NCI-H345 (cell line): ENCODE measurements at regions not wholly inside any gene's neighbourhood (a gene's known extent, or its start where the extent isn't known, plus 50 kb on each side); places are given as distances from the start of the nearest gene placed in this dataset.

ENCODE experiments used
- DNase-seq: peaks from one replicate; lab custom pipeline; 2025; lab: John Stamatoyannopoulos, UW

DNA sequence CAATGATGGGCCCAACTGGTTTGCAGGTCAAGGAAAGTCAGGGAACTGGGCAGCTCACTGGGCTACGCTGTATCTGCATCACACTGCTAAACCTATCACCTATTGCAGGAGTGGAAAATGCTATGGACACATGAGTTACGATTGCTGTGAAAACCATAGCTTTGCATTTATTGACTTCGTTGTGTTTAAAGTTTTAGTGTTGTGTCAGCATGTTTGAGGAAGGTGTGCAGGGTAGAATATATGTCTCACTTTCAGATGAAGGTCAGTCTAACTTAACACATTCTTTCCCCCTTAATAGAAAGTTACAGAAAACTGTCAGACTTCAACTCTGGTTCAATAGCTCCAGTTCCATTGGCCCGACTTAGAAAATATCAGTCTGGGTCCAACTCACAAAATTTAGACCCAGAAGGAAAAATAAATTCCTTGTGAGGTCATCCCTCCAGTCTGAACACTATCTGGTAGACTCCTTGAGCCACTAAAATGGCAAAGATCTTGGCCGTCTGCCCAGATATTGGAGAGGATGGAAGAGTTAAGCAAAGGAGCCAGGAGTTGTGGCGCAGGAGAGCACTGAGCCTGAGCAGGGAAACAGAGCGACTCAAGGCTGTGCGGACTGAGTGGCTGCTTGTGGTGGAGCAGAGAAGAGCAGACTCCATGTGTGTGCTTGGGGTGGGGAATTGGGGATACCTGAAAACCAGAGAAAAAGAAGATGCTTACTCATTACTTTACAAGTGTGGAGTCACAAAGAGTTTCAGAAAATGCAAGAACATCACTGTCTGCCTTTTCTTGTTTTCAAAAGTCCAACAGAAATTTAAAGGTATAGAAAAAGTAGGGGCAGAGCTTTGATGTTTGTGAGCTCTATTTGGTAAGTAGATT lies 518.5 kb downstream of the FGF9 start:
- no peak for DNase-seq

DNA sequence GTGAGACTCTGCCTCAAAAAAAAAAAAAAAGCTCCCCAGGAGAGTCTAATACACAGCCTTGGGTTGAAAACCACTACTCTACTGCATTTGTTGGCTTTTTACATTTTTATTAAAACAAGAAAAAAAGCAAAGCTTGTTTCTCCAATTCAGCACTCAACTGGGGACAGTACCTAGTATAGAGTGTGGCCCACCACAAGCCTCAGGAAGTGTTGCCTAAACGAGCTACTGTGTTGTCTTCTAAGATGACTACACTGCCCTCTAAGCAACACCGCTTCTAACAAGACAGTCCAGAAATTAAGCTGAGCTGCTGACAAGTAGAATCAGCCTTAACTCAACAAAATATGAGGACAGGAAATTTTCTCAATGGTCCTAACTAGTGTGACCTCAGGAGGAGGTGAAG lies 522.2 kb downstream of the FGF9 start:
- no peak for DNase-seq

DNA sequence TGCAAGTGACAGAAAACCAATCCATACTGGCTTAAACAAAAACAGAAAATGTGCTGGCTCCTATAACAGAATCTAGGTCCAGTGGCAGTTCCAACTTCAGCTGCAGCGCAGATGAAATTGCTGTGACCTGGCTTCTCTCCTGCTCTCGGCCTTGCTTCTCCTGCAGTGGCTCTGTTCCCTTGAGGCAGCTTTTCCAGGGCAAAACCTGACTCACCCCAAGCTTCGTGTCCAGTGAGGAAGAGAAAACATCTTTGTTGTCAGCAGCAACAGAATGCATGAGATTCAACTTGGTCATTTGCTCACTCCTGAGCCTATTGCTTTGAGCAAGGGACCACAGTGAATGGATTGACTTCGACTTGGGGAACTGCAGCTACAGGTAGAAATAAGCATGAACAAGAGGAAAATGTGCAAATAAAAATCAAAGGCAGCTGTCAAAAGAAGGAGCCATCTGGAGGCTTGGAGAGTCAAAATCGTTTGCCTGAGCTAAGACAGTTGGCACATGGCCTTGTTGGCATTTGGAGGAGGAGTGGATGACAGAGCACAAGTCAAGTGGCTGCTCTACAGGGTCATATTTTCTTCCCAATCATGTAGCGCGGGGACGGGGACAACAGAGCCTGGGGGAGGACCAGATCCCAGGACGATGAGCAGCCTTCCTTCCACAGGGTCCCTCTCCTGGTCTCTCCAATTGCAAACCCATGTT lies 523.4 kb downstream of the FGF9 start:
- DNase-seq = no peak

GRCh38 chr13:22195726-22196125 lies 524.9 kb downstream of the FGF9 start:
- no peak for DNase-seq

GRCh38 chr13:22196777-22197176 lies 525.9 kb downstream of the FGF9 start:
- no peak for DNase-seq

DNA sequence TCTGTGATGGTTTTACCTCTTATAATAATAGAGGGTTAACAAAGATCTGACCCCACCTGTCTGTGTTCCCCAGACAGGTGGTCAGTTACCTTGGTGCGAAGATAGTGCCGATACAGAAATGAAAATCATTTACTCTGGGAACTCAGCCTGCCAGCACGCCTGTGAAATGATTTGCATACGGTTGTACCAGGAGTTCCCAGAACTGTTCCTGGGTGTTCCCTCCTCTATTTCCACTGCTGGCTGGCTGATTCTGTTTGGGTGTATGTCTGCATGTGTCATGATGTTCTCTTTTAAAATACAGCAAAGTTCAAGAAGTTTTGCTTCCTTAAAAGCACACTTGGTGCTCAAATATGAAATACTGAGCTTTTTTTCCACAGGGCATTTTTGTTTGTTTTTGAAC lies 527.1 kb downstream of the FGF9 start:
- DNase-seq = no peak

GRCh38 chr13:22198641-22199217 lies 527.9 kb downstream of the FGF9 start:
- no peak for DNase-seq

DNA sequence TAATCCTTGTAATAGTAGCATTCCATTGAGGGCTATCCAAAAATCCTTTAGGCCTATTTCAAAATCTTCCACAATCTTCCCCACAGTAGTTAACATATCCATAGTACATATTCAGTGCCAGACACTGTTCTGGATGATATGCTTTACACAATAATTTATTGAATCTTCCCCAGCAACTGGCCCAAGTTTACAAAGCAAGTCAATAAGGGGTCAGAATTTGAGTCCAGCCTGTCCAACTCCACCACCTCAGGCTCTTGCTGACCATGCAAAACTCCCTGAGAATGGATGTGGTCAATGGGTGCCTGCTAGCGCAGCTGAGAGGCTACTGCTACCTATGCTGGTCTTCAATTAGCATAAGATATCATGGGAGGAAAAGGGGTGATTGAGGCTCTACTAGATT lies 529.6 kb downstream of the FGF9 start:
- DNase-seq = no peak

GRCh38 chr13:22201375-22201925 lies 530.6 kb downstream of the FGF9 start:
- no peak for DNase-seq

DNA sequence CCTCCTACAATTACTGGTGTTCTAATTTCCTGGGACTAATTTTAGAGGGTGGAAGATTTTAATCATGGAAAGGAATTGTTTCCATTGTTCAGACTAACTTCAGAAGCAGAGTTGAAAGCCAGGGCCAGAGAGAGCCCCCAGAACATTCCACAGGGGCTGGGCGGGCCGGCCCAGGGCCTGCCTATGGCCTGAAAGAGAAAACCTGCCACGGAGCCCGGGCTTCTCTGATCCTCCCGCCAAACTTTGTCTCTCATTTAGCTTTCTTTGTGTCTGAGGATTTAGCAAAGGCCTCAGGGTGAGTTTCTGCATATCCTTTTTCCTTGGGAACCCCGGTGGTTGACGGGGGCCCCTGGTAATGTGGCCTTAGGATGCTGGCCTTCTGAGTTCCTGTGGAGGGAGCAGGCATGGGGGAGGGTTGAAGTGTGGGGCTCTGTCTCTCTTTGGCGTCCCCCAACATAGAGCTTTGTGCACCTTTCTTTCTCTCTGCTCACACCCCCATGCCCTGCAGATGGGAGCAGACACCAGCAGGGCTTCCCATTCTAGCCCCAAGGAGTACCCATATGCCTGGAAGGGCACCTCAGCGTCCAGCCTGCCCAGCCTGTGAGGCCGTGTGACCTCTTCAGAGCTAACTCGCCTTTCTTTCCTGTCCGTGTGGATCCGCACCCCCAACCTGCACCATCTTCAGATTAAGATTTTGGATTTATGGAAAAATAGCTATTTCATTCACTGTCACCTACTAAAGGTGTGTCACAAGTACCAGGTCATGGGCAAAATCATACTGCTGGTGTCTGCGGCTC lies 539.5 kb downstream of the FGF9 start:
- no peak for DNase-seq

DNA sequence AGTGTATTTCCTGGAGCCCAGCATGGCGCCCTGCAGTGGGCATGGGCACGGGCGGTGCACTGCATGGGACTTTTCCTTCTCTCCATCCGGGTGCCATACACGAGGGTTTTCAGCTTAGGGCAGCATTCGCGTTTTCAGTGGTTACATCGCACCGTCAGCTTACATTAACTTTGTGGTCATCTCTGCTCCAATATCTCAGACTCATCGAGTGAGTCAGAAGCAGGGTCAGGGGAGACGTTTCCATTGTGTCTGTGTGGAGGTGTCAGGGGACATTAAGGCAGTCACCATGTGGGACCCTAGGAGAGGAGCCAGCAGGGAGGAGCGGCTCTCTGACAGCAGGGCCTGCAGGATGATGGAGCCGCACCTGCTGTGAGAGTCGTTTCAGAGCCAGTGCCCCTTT lies 541.0 kb downstream of the FGF9 start:
- DNase-seq = no peak

DNA sequence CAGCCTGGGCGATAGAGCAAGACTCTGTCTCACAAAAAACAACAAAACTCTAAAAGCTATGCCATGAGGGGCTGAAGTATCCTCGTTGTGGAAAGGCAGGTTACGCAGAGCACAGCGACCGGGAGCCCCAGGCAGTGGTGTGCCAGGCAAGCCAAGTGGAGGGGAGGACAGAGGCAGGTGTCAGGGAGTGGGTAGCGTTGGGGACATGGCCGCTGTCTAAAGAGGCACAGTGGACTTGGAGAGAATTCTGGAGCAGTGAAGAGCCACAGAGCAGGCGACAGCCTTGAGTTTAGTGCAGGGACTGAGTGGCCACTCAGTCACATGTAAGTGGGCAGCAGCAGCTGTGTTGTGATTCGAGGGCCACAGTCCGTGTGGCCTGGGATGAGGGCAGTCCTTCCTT lies 541.7 kb downstream of the FGF9 start:
- DNase-seq = no peak

DNA sequence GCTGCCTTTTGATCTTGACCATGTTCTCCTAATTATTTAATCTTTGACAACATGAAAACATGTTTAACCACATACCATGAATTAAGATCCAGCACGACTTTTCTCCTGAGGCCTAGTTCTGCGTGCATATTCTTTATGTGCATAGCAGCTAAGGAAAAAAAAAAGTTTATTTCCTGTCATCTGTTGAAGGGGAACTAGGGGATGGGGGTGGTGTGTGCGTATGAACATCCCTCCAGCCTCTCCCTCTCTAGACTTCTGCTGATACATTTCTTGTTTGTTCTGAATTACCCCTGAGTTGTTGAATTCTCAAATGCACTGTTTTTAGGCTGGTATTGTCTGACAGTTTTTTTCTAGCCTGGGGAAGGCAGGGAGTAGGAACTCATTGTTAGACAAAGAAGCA lies 543.3 kb downstream of the FGF9 start:
- no peak for DNase-seq

GRCh38 chr13:22218797-22219196 lies 547.9 kb downstream of the FGF9 start:
- DNase-seq = no peak

GRCh38 chr13:22219709-22220108 lies 548.8 kb downstream of the FGF9 start:
- no peak for DNase-seq

DNA sequence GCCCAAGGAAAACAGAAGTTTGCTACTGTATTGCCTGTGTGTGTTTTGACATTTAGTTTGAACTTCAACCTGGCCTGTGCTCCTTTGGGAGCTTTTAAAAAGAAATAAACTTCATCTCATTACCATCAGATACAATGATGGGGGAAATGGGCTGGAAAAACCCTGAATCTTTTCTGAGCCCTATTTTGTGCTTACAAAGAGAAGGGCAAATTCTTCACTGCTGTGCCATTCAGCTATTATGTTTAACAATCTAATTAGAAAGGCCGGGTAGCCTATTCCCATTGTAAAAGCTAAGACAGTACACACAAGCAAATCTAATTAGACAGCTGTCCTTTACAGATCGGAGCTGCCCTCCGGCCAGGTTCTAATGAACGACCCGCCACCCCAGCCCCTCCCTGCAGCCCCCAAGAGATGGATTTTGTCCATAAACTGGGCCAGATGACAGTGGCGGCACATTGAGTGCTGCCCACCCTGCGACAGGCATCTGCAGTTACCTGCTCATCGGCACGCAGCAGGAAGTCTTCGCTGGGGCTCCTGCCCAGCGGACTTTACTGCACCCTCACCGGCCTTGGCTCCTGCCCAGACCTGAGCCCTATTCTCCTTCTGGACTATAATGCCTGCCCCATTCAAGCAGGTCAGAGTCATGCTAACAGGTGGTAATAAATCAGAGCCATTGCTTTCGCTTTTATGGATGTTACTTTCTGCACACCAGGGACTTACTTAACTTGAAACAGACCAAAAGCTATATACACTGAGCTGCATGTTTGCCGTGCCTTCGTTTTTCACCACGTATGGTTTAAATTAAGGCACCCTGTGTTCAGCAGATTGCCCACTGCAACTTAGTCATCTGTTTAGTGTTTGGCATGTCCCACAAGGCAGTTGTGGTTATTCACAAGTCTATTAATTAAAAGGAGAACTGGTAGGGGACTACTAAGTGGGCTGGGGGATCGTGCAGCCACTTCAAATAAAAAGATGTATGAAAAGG lies 549.6 kb downstream of the FGF9 start:
- no peak for DNase-seq

GRCh38 chr13:22223411-22223810 lies 552.5 kb downstream of the FGF9 start:
- DNase-seq = no peak

DNA sequence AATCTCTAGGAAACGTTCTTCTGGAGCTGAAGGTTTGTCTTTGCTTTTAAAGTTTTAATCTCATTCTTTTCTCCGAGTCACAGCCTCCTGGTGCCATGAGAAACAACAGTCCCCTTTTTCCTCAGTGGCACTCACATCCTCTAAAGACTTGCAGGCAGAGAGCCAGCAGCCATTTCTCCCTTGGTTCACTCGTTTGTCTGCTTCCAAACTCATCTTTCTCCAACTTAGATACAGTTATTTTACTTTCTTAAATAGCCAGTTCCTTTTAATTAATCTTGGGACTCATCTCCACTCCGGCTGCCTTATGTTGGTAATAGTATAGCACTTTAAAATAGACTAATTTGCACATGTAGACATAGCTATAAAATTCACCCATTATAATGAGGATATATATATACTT lies 555.2 kb downstream of the FGF9 start:
- DNase-seq = no peak

DNA sequence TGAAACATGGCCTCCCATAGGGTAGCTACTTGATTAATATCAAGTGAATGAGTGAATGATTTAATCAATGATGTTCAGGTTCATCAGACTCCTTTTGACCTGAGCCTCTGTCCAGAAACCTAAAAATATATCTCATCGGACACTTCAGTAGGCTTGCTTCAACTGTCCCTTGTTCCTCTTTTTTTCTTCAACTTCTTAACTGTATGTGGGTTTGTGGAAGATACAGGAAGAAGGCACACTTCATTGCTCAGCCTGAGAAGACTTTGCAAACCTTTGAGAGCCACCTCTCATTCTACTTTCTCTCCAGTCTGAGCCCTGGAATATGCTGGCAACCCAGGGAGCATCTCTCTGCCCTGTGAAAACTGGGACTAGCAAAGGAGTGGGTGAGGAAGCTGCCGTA lies 557.0 kb downstream of the FGF9 start:
- DNase-seq = no peak

- no peak for DNase-seq
Measured at GRCh38 chr13:22229916-22230315, 559.0 kb downstream of the FGF9 start.

GRCh38 chr13:22232186-22232585 lies 561.3 kb downstream of the FGF9 start:
- peak; percentile 44 for DNase-seq
